HG02943 (cell line): ENCODE measurements at regions not wholly inside any gene's neighbourhood (a gene's known extent, or its start where the extent isn't known, plus 50 kb on each side); places are given as distances from the start of the nearest gene placed in this dataset.
"Not testable (repeated sequence)": the region's sequence is repeated elsewhere in the genome, so short reads cannot be mapped to it uniquely, and the experiment has no call there.

Experiments
- ATAC-seq: cut with Tn5 transposase; IDR thresholded peaks from one replicate; pipeline ENCODE4 v1.9.1; 2021; ENCODE audit warnings: mild to moderate bottlenecking, low read depth, moderate library complexity; ENCODE audit not compliant: unreplicated experiment

DNA sequence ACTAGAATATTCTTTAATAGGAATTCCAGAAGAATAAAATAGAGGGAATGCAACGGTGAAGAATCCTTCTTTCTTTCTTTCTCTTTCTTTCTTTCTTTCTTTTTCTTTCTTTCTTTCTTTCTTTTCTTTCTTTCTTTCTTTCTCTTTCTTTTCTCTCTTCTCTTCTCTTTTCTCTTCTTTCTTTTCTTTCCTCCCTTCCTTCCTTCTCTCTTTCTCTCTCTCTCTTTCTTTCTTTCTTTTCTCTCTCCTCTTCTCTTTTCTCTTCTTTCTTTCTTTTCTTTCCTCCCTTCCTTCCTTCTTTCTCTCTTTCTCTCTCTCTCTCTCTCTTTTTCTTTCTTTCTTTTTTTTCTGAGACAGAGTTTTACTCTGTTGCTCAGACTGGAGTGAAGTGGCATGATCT is 160.8 kb upstream of the PRICKLE1 start:
- no peak for ATAC-seq

DNA sequence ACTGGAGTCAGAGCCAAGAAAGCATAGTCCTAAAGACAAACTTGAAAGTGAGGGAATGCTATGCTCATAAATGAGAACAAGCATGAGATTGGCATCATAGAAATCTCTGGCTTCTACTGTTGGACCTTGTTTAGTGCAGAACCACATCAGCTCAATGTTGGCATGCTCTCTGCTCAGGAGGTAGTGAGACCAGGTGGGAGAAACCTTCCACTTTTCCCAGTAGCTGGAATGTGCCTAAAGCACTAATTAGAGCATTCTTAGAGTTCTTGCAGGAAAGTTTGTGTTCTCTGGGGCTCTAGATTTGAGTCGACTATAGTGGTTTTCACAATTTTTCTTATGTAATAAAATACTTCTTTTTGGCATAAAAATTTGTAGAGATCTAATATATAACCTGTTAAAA is 159.7 kb upstream of the PRICKLE1 start:
- ATAC-seq = no peak

DNA sequence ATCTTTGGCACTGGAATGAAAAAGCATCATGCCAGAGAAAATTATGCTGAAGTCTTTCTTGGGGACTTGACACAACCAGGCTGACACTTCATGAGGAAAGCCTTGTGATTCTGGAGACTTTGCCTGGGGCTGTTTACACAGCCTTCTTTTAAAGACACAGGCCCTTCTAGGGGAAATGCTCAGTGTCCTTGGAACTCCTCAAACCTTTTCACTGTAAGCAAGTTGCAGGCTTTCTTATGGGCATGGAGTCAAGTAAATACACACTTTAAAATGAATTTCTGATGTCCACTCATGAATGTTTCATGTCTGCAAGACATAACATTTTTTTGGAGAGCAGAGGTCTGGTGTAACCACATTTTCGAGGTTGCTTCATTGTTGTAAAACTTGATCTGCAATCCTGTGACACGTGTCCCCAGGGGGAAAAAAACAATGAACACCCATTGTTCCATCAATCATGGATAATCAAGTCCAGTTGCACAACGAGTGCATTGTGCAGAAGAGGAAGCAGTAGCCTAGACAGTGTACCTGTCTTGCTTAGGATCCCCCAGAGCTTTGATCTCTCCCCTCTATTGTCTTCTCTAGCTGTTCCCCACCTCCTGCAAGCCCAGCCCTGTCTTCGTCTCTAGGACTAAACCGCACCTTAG is 155.1 kb upstream of the PRICKLE1 start:
- no peak for ATAC-seq

DNA sequence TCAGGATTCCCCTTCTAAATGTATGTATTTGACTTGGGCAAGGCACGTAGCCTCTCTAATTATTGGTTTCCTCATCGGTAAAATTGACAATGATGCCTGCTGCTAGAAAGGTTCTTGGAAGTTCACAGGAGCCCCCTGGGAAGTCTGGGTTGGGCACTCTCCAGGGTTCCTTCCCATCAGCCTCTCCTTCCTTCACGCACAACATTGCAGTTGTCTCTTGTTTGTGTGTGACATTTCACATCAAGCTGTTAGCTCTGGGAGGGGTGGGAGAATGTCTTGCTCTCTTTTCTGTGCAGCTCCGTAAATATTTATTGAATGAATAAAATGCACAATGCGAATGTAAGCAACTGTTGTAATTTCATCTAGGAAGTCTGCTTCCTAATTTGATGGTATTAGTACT is 153.2 kb upstream of the PRICKLE1 start:
- ATAC-seq = no peak

DNA sequence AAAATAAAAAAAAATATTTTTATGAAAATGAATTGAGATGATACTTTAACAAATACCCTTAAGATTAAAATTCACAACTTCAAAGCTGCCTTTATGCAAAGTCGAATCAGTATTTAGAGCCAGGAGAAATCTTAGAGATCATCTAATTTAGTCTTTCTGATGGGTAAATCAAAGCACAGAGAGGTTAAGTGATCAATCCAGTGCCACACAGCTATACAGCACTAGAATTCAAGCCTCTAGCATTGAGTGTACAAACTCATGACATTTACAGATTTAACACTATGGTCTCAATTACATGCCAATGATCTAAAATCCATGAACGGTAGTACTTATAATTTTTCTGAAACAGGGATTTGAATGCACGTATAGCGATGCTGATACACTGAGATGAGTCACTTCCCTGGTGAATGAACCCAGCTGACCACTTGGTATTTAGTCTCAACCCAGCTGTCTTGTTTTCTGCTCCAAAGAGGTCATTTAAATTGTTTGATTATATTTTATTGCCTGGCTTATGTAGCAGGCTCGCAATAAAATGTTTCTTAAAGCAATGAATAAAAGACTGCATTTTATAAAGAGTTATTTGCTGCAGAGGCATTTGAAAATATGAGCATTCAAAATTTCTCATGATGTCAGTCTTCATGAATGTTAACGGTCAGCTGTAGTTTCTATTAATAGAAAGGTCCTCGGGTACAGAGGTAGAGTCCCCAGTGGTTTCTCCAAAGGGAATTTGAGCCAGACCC is 152.4 kb upstream of the PRICKLE1 start:
- no peak for ATAC-seq

DNA sequence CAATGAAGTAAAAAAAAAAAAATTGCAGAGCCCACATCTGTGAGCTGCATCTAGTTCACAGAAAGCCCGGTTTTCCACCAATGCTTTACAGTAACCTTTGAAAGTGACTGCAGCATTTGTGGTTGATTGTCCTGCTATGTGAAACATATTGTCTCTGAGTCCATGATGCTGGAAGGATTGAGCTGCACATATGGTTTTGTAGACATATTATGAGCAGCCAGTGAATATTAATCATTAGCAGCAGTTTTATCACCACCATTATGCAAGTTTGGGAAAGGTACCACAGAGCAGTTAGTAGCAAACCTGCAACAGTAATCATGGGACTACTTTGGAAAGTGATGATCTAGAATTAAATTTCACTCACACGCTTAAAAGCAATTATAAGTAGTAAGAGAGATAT is 151.5 kb upstream of the PRICKLE1 start:
- ATAC-seq = no peak

DNA sequence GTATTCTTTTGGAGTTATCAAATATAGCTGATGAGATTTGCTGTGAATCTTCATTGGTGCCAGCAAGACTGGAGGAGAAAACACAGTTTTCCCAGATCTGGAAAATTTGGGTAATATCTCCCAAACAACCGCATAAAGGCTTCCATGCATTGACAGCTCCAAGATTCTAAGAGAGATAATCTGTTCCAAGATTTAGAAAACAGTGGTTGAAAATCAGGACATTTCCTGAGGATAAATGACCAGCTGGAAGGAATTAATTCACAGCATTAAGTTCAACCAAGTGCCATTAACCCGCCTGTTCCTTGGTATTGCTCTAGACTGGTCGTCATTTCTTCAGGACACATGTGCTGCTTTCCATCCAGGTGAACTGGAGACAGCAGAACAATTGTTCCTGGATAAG is 147.9 kb upstream of the PRICKLE1 start:
- no peak for ATAC-seq

DNA sequence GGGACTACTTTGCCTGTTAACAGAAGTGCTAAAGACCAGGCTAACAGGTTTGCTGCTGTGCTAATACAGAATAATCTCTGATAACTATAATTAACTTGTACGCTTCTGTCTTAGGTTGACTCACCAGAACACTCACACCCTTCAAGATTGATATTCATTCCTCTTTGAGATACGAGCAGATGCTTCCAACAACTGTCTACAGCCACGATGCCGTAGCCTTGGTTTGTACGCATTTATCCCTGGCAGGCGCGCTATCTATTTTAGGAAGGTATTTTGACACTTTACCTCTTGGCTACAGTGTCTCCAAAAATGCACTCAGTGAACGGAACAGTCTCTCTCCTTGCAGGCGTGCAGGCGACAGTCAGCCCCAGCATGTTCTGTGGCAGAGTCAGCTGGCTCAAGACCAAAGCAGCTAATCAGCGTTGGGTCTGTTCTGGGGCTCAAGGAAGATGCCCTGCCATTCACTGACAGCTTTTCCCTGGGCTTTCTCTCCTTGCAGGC is 146.4 kb upstream of the PRICKLE1 start:
- no peak for ATAC-seq

DNA sequence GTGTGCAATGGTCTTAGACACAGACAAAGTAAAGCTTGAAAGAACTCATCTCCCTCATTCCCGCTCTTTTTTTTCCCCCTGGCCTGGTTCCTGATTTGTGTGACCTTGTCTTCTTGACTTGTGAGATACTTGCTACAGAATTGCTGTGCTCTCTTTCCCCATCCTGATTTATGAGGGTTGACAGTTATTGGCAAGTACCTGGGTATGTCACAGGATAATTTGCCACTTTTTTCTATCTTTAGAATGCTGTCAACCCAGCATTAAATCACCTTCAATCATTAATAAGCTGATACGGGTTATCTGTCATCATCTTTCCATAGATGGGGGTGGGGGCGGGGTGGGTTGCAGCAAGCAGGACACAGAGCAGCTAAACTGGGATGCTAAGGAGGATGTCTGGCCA is 144.4 kb upstream of the PRICKLE1 start:
- no peak for ATAC-seq

DNA sequence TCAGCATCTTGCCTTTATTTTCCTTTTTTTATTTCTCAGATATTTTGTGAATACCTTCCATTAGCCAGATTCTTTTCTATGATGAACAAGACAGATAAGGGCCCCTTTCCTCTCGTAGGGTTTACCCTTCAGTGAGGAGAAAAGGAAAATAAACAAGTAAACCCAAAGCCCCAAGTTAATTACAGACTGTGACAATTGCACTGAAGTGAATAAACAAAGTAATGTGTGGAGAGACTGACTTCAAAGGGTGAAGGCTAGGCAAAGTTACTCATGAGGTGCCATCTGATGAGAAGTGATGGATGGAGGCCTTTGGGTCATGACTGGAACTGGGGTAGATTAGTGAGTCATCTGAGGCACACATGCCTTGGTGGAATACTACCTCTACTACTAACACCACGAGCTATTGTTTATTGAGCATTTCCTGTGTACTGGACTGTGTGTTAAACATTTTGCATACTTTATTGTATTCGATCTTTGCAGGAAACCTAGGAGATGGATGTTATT is 143.4 kb upstream of the PRICKLE1 start:
- ATAC-seq = no peak

DNA sequence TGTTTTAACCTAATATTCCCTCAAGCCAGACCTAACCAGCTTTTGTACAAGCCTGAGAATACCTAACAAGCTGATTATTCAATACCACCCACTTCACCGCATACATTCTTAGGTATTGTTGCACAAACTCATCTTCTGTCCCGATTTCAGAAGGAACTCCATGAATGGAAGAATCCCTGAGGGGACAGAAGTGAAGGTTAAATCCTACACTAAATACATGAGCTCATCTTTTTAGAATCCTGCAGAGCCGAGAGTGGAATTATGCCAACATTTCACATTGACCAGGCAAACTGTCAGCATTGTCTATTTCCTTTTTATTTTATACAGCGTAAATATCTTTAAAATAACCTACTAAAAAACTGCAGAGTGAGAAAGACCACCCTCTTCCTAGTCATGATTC is 140.7 kb upstream of the PRICKLE1 start:
- ATAC-seq = no peak

DNA sequence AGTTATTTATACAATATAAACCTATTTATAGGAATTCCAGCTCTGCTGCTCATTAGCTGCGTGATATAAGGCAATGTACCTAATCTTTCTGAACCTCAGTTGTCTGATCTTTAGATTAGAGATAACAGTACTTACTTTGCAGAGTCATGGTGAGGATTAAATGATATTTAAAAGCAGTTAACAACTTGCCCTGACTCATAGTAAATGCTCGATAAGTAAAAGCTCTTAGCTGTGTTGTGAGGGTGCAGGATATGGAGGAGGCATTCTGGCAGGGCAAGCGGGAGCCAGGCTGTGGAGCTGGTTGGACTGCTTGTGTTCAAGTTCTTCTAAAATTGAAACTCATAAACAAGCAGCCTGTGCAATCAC is 140.0 kb upstream of the PRICKLE1 start:
- ATAC-seq = no peak

DNA sequence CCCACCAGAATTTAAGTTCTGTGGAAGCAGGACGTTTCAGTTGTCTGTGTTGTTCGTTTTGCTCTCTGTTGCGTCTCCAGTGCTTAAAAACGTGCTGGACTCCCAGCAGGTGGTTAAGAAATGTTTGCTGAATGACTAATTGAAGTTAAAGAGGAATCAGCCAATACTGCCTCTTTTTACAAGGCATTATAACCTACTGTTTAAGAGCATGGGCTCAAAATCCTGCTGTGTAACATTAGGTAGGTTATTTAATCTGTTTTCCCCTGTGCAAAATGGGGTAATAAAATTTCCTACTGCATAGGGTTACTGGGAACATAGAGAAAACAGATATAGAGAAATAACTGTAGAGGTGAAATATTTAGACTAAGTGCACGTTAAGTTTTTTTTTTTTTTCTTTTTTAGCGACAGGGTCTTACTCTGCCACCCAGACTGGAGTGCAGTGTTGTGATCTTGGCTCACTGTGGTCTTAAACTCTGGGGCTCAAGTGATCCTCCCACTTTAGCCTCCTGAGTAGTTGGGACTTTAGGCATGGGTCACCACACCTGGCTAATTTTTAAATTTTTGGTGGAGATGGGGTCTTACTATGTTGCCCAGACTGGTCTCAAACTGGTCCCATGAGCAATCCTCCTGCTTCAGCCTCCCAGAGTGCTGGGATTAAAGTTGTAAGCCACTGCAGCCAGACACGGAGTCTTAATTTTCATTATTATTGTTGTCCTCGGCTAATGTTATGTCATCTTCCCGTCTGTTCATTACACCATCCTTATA is 139.4 kb upstream of the PRICKLE1 start:
- ATAC-seq = no peak

DNA sequence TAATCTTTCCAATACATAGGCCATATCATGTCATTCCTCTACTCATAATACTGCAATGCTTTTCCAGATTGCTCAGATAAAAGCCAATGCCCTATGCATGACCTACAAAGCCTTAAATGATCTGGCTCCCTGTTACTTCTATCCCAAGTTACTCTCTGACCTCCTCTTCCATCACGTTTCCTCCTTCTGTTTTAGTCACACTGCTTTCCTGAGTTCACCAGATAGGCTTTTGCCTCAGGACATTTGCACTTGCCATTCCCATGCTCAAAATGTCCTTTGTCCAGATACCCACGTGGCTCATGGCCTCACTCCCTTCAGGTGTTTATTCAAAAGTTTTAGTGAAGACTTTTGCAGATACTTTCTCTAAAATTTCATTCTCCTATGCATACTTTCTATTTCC is 138.7 kb upstream of the PRICKLE1 start:
- ATAC-seq = no peak

DNA sequence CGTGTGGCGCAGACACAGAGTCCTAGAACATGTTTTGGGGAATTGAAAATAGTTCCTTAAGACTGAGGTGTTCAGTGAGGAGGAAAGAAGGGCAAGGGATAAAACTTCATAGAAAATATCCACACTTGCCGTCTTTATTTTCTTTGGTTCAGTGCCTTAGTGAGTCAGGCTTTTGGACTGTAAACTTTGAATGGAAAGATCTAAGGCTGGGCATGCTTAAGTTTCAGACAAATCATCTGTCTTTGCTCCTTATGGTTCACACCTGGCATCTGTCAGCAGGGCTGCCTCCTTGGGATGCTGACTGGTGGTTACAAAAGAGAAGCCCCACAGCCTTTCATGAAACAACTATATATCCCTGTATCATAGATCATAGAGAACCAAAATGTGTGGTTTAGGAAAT is 136.3 kb upstream of the PRICKLE1 start:
- no peak for ATAC-seq

DNA sequence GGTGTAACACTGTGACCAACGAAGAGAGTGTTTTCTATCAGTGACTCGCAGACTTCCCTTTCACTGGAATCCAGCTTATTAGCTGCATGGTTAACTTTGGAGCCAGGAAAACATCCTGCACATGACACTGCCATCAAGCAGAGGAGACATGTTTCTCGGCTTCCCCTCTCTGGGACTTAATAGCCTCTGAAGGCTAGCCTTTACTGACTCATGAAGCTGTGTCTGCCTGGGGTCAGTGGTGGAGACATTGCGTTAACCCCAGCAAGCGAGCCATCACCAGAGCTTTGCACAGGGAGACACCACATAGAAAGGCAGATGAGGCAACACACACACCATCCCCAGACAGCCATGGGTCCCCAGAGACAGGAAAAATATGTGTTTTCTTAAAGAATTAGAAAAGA is 126.9 kb upstream of the PRICKLE1 start:
- no peak for ATAC-seq

DNA sequence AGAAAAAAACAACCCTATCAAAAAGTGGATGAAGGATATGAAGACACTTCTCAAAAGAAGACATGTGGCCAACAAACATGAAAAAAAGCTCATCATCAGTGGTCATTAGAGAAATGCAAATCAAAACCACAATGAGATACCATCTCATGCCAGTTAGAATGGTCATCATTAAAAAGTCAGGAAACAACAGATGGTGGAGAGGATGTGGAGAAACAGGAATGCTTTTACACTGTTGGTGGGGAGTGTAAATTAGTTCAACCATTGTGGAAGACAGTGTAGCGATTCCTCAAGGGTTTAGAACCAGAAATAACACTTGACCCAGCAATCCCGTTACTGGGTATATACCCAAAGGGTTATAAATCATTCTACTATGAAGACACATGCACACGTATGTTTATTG is 124.0 kb upstream of the PRICKLE1 start:
- ATAC-seq = not testable (repeated sequence)

DNA sequence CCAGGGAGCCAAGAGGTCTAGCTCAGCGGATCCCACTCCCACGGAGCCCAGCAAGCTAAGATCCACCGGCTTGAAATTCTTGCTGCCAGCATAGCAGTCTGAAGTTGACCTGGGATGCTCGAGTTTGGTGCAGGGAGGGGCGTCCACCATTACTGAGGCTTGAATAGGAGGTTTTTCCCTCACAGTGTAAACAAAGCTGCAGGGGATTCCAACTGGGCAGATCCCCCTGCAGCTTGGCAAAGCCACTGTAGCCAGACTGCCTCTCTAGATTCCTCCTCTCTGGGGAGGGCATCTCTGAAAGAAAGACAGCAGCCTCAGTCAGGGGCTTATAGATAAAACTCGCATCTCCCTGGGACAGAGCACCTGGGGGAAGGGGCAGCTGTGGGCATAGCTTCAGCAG is 118.8 kb upstream of the PRICKLE1 start:
- not testable (repeated sequence) for ATAC-seq

DNA sequence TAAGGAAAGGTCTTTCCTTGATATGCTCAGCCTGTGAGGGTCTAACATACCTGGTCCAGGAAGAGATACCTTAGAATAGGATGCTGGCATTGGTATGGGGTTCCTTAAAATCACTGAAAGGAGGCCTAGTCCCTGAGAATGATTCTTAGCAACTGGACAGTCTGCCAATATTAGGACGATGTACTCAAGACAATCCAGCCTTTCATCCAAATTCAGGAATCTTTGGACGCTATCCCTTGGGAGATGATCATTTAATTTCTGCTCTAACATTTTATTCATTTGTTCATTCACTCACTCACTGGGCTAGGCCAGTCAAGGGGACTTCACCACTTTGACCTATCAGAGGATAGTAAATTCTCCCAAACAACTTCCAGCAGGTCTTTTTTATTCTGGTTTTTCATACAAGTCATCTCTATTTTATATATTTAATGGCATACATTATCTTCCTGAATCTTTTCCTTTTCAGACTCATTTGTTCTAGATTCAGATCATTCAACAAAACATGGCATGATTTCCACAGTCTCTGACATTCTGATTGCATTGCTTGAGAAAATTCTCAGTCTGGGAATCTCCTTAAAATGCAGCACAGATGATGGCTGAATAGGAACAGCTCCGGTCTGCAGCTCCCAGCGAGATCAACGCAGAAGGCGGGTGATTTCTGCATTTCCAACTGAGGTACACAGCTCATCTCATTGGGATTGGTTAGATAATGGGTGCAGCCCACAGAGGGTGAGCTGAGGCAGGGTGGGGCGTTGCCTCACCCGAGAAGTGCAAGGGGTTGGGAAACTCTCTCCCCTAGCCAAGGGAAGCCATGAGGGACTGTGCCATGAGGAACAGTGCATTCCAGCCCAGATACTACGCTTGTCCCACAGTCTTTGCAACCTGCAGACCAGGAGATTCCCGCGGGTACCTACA is 118.0 kb upstream of the PRICKLE1 start:
- ATAC-seq = no peak

DNA sequence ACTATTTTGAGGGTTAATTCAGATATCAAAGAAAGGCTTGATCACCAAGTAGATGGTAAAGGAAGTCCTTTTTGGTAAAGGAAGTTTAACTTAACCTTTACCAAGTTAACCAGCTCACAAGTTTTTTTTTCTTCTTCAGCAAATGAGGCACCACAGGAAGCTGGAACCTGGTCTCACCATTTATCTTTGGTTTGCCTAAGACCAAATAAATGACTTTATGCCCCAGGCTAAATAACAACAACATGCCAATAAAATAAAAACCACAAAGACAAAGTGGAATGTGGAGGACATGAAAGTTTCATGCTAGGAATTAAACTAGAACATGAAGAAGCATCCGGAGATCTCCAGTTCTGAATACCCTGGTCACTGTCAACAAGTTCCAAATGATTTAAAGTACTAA is 116.8 kb upstream of the PRICKLE1 start:
- ATAC-seq = no peak
